ENCODE measurements at regions not wholly inside any gene's neighbourhood (a gene's known extent, or its start where the extent isn't known, plus 50 kb on each side); places are given as distances from the start of the nearest gene placed in this dataset.

DNA sequence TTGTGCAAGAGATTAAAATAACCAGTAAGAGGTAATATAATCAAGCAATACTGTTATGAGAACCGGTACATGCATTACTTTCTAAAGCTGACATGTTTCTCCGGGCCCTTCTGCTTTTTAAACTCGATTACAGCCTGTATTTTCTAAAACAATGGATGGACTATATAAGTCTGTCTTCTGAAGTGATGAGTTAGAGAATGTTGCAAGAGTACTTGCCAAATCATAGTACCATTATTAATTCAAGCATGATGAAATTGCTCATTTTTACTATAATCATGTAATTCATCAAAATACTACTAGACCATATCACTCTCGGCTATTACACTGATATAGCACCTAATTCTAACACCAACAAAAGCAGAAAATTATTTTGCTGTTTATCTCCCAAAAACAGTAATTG is 1240.3 kb upstream of the ACVR2A start:
- Mint-ChIP-seq H3K4me3 (no peak overlapping the region), H3K36me3 (ENCODE audit: low read depth) (no peaks in the 10 kb centered on the region; the same call in 2 of the 3 replicates), H3K27me3 (ENCODE audit: insufficient read depth, low read depth, poor library complexity) (no peaks in the 10 kb centered on the region), H3K4me1 (no peaks in the 10 kb centered on the region), H3K9me3 (no peaks in the 10 kb centered on the region; the same call in 2 of the 3 replicates), H3K27ac (no peak overlapping the region)
- TF ChIP-seq, protein P1, sequence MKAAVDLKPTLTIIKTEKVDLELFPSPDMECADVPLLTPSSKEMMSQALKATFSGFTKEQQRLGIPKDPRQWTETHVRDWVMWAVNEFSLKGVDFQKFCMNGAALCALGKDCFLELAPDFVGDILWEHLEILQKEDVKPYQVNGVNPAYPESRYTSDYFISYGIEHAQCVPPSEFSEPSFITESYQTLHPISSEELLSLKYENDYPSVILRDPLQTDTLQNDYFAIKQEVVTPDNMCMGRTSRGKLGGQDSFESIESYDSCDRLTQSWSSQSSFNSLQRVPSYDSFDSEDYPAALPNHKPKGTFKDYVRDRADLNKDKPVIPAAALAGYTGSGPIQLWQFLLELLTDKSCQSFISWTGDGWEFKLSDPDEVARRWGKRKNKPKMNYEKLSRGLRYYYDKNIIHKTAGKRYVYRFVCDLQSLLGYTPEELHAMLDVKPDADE (IDR thresholded peaks at IDR 0.05): no peak
- no peak for TF ChIP-seq EZH2 (IDR thresholded peaks at IDR 0.05; ENCODE audit: low read depth, unreplicated experiment)
- TF ChIP-seq, protein P2, sequence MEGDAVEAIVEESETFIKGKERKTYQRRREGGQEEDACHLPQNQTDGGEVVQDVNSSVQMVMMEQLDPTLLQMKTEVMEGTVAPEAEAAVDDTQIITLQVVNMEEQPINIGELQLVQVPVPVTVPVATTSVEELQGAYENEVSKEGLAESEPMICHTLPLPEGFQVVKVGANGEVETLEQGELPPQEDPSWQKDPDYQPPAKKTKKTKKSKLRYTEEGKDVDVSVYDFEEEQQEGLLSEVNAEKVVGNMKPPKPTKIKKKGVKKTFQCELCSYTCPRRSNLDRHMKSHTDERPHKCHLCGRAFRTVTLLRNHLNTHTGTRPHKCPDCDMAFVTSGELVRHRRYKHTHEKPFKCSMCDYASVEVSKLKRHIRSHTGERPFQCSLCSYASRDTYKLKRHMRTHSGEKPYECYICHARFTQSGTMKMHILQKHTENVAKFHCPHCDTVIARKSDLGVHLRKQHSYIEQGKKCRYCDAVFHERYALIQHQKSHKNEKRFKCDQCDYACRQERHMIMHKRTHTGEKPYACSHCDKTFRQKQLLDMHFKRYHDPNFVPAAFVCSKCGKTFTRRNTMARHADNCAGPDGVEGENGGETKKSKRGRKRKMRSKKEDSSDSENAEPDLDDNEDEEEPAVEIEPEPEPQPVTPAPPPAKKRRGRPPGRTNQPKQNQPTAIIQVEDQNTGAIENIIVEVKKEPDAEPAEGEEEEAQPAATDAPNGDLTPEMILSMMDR (conservative IDR thresholded peaks at IDR 0.05; ENCODE audit: low read depth in 2 of 2): no peak
- TF ChIP-seq, protein P3, sequence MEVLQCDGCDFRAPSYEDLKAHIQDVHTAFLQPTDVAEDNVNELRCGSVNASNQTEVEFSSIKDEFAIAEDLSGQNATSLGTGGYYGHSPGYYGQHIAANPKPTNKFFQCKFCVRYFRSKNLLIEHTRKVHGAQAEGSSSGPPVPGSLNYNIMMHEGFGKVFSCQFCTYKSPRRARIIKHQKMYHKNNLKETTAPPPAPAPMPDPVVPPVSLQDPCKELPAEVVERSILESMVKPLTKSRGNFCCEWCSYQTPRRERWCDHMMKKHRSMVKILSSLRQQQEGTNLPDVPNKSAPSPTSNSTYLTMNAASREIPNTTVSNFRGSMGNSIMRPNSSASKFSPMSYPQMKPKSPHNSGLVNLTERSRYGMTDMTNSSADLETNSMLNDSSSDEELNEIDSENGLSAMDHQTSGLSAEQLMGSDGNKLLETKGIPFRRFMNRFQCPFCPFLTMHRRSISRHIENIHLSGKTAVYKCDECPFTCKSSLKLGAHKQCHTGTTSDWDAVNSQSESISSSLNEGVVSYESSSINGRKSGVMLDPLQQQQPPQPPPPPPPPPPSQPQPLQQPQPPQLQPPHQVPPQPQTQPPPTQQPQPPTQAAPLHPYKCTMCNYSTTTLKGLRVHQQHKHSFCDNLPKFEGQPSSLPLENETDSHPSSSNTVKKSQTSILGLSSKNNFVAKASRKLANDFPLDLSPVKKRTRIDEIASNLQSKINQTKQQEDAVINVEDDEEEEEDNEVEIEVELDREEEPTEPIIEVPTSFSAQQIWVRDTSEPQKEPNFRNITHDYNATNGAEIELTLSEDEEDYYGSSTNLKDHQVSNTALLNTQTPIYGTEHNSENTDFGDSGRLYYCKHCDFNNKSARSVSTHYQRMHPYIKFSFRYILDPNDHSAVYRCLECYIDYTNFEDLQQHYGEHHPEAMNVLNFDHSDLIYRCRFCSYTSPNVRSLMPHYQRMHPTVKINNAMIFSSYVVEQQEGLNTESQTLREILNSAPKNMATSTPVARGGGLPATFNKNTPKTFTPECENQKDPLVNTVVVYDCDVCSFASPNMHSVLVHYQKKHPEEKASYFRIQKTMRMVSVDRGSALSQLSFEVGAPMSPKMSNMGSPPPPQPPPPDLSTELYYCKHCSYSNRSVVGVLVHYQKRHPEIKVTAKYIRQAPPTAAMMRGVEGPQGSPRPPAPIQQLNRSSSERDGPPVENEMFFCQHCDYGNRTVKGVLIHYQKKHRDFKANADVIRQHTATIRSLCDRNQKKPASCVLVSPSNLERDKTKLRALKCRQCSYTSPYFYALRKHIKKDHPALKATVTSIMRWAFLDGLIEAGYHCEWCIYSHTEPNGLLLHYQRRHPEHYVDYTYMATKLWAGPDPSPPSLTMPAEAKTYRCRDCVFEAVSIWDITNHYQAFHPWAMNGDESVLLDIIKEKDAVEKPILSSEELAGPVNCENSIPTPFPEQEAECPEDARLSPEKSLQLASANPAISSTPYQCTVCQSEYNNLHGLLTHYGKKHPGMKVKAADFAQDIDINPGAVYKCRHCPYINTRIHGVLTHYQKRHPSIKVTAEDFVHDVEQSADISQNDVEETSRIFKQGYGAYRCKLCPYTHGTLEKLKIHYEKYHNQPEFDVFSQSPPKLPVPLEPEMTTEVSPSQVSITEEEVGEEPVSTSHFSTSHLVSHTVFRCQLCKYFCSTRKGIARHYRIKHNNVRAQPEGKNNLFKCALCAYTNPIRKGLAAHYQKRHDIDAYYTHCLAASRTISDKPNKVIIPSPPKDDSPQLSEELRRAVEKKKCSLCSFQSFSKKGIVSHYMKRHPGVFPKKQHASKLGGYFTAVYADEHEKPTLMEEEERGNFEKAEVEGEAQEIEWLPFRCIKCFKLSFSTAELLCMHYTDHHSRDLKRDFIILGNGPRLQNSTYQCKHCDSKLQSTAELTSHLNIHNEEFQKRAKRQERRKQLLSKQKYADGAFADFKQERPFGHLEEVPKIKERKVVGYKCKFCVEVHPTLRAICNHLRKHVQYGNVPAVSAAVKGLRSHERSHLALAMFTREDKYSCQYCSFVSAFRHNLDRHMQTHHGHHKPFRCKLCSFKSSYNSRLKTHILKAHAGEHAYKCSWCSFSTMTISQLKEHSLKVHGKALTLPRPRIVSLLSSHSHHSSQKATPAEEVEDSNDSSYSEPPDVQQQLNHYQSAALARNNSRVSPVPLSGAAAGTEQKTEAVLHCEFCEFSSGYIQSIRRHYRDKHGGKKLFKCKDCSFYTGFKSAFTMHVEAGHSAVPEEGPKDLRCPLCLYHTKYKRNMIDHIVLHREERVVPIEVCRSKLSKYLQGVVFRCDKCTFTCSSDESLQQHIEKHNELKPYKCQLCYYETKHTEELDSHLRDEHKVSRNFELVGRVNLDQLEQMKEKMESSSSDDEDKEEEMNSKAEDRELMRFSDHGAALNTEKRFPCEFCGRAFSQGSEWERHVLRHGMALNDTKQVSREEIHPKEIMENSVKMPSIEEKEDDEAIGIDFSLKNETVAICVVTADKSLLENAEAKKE (CRISPR knock-in tag; IDR thresholded peaks at IDR 0.05): no peak
- TF ChIP-seq, protein P4, sequence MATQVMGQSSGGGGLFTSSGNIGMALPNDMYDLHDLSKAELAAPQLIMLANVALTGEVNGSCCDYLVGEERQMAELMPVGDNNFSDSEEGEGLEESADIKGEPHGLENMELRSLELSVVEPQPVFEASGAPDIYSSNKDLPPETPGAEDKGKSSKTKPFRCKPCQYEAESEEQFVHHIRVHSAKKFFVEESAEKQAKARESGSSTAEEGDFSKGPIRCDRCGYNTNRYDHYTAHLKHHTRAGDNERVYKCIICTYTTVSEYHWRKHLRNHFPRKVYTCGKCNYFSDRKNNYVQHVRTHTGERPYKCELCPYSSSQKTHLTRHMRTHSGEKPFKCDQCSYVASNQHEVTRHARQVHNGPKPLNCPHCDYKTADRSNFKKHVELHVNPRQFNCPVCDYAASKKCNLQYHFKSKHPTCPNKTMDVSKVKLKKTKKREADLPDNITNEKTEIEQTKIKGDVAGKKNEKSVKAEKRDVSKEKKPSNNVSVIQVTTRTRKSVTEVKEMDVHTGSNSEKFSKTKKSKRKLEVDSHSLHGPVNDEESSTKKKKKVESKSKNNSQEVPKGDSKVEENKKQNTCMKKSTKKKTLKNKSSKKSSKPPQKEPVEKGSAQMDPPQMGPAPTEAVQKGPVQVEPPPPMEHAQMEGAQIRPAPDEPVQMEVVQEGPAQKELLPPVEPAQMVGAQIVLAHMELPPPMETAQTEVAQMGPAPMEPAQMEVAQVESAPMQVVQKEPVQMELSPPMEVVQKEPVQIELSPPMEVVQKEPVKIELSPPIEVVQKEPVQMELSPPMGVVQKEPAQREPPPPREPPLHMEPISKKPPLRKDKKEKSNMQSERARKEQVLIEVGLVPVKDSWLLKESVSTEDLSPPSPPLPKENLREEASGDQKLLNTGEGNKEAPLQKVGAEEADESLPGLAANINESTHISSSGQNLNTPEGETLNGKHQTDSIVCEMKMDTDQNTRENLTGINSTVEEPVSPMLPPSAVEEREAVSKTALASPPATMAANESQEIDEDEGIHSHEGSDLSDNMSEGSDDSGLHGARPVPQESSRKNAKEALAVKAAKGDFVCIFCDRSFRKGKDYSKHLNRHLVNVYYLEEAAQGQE (IDR thresholded peaks at IDR 0.05; ENCODE audit: unreplicated experiment): no peak
- no peak overlapping the region for H2AFZ ChIP-seq
- no peaks in the 10 kb centered on the region for H3K9me2 ChIP-seq (ENCODE audit: insufficient read depth)
- no peak for ATAC-seq
- H3K36me3 ChIP-seq (ENCODE audit: insufficient read depth): no peaks in the 10 kb centered on the region
- H3K4me2 ChIP-seq: no peak overlapping the region
- no peaks in the 10 kb centered on the region for H3K79me2 ChIP-seq (replicated peaks; ENCODE audit: insufficient read depth)
- H3F3A ChIP-seq (replicated peaks; ENCODE audit: low read depth): no peaks in the 10 kb centered on the region
- no peak overlapping the region for H3K4me3 ChIP-seq
- no peak for DNase-seq (ENCODE audit: low spot score)
- H3K27ac ChIP-seq (ENCODE audit: low read depth): no peak overlapping the region
- H3K27me3 ChIP-seq (ENCODE audit: insufficient read depth): no peaks in the 10 kb centered on the region
- no peaks in the 10 kb centered on the region for H4K20me1 ChIP-seq (replicated peaks; ENCODE audit: insufficient read depth)
- no peaks in the 10 kb centered on the region for H3K4me1 ChIP-seq (ENCODE audit: insufficient read depth)

Measured in GM23338 (cell line).